Suprapubic skin (tissue), 4 donors: ENCODE measurements at regions not wholly inside any gene's neighbourhood (a gene's known extent, or its start where the extent isn't known, plus 50 kb on each side); places are given as distances from the start of the nearest gene placed in this dataset.

ENCODE experiments used
- CTCF ChIP-seq, 2 donors: fragments of 200-600 bp in 1 of 2; fragments of 450-650 bp in 1 of 2; sonication (generic) in 1 of 2; IDR thresholded peaks; one replicate each; pipeline ENCODE4 v1.5.1; 2016 to 2019; ENCODE audit warnings: antibody characterized with exemption in 2 of 2, mild to moderate bottlenecking in 1 of 2, moderate library complexity in 1 of 2
- EP300 ChIP-seq: sonication (generic); formaldehyde crosslinking; IDR thresholded peaks from one replicate; pipeline ENCODE4 v1.6.1; 2017; ENCODE audit warnings: antibody characterized with exemption
- POLR2A ChIP-seq, 2 donors: fragments of 450-650 bp; IDR thresholded peaks; one replicate each; pipeline ENCODE4 v1.6.1; 2017; ENCODE audit warnings: antibody characterized with exemption in 2 of 2, mild to moderate bottlenecking in 2 of 2, moderate library complexity in 2 of 2
- POLR2AphosphoS5 ChIP-seq, 3 donors: sonication (generic); formaldehyde crosslinking; IDR thresholded peaks; one replicate each; pipeline ENCODE4 v1.6.1; 2017; ENCODE audit warnings: antibody characterized with exemption in 3 of 3

GRCh38 chrX:130552444-130553073 lies 150.8 kb downstream of the RBMX2 start:
- TF ChIP-seq CTCF (IDR thresholded peaks at IDR 0.05) (no peak), POLR2AphosphoS5 (IDR thresholded peaks at IDR 0.05) (no peak), POLR2A (IDR thresholded peaks at IDR 0.05) (no peak), EP300 (no peak)
